ENCODE measurements at regions not wholly inside any gene's neighbourhood (a gene's known extent, or its start where the extent isn't known, plus 50 kb on each side); places are given as distances from the start of the nearest gene placed in this dataset.

GRCh38 chr2:226121046-226121738 lies 678.4 kb downstream of the IRS1 start:
- no peak for TF ChIP-seq CTCF (conservative IDR thresholded peaks at IDR 0.05)
- no peak overlapping the region for H3K27ac ChIP-seq

GRCh38 chr2:226118471-226119429 lies 680.9 kb downstream of the IRS1 start:
- no peak overlapping the region for H3K27ac ChIP-seq

GRCh38 chr2:226117510-226118065 lies 682.0 kb downstream of the IRS1 start:
- H3K27ac ChIP-seq: no peak overlapping the region
- TF ChIP-seq CTCF (conservative IDR thresholded peaks at IDR 0.05): no peak

More at GRCh38 chr2:226118471-226119429, 680.9 kb downstream of the IRS1 start:
- no peak for TF ChIP-seq CTCF (conservative IDR thresholded peaks at IDR 0.05)

GRCh38 chr2:226116346-226116745 lies 683.3 kb downstream of the IRS1 start:
- H3K27ac ChIP-seq: peak overlapping the region; percentile 65

GRCh38 chr2:226115832-226116200 lies 683.8 kb downstream of the IRS1 start:
- no peak for TF ChIP-seq CTCF (conservative IDR thresholded peaks at IDR 0.05)
- peak overlapping the region; percentile 65 for H3K27ac ChIP-seq

More at GRCh38 chr2:226116346-226116745, 683.3 kb downstream of the IRS1 start:
- TF ChIP-seq CTCF (conservative IDR thresholded peaks at IDR 0.05): no peak

- H3K27ac ChIP-seq: peak overlapping the region; percentile 65
Measured at GRCh38 chr2:226115102-226115831, 684.4 kb downstream of the IRS1 start.

More at GRCh38 chr2:226115102-226115831, 684.4 kb downstream of the IRS1 start:
- no peak for TF ChIP-seq CTCF (conservative IDR thresholded peaks at IDR 0.05)

Measured in VCaP (cell line).